ENCODE measurements at regions not wholly inside any gene's neighbourhood (a gene's known extent, or its start where the extent isn't known, plus 50 kb on each side); places are given as distances from the start of the nearest gene placed in this dataset.

DNA sequence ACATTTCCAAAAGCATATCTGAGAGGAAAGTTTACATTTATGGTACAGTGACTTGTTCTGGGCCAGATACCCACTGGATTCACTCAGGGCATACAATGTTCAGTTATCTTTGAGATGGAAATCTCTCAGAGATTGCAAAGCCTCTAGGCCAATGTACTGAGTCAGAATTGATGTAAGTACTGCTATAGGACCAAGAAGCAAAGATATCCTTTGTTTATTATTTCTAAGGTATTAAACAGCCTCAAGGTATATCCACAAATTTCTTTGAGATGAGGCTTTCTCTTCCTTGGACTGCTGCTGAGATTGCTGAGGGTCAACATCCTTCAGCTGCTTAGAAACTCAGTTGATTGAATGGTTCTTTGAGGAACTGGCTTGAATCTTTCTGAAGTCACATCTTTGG, 484.0 kb downstream of the METTL15 start:
- no peak for DNase-seq (ENCODE audit: extremely low read depth in 1 of 2, low read depth in 1 of 2)

DNA sequence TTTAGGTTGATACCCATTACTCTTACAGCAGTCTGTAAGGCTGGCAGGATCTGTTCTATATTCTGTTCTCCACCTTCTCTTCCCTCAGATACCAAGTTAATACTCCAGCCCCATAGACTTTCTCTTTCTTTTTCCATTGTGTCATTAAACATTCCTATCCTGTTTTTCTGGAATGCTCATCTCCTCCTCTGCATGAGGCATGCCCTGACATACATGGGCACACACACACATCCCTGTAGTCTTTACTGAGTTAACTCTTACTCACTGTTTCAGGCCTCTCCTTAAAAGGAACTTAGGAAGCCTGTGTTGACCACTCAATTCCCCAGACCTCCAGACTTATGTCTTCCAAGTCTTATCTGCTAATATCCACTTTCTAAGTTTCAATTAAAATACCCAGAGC, 476.8 kb downstream of the METTL15 start:
- DNase-seq (ENCODE audit: extremely low read depth in 1 of 2, low read depth in 1 of 2): no peak

DNA sequence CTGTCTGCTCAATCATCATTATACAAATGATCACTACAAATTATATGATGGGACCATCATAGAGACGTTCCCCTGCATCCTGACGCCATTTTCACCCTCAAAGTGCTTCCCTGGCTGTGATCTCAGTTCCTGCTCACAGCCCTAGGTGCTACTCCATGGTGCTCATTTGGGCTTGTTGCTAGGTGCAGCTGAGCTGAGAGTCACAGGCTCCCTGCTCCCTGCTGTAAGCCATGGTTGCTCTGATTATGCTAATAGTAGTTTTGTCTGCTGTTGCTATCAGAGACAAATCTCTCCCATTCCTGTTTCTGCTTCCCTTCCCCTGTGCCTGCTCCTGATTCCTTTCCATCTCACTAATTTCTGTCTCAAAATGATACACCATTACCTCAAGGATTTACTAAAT, 474.3 kb downstream of the METTL15 start:
- DNase-seq (ENCODE audit: extremely low read depth in 1 of 2, low read depth in 1 of 2): no peak

DNA sequence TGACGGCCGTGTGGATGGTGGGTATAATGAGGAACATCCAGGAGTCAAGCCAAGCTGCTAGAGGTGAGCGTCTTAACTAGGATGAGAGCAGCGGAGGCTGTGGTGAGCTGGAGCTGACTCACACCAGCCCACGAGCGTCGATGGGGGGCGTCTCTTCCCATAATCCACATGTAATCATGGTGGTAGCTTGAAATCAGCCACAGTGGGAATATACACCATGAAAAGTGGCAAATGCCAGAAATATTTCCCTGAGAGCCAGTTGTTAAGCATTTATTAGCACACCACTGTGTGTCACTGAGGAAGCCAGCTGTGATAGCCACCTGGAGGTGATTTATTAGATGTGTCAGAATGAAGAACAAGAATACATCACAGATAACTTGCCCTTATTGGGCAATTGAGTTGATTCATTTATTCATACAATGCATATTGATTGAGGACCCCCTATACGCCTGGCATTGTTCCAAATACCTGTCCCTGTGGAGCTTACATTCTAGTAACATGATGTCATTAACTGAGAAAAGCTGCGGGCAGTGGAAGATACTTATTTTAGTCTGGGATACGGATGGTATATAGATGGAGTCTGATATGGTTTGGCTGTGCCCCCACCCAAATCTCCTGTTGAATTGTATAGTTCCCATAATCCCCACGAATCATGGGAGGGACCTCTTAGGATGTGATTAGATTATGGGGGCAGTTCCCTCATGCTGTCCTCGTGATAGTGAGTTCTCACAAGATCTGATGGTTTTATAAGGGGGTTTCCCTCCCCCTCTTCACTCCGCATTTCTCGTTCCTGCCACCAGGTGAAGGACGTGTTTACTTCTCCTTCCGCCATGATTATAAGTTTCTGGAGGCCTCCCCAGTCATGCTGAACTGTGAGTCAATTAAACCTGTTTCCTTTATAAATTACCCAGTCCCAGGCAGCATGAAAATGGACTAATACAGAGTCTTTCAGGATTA, 473.4 kb downstream of the METTL15 start:
- DNase-seq (ENCODE audit: extremely low read depth in 1 of 2, low read depth in 1 of 2): no peak

DNA sequence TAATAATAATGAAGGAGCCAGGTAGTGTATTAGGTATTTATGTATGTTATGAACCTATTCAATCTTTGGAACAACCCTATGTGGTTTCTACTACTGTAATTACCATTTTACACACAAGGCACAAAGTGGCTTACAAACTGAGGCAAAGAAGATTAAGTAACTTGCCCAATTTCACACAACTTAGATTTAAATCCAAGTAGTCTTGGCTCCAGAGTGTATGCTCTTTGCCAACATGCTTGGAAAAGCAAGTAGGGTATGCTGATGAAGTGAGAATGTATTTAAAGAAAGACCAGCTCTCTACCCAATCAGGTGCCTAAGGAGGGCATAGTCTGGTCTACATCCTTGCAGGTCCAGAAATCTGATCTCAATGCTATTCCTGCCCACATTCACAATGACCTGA, 463.2 kb downstream of the METTL15 start:
- no peak for DNase-seq (ENCODE audit: extremely low read depth in 1 of 2, low read depth in 1 of 2)

DNA sequence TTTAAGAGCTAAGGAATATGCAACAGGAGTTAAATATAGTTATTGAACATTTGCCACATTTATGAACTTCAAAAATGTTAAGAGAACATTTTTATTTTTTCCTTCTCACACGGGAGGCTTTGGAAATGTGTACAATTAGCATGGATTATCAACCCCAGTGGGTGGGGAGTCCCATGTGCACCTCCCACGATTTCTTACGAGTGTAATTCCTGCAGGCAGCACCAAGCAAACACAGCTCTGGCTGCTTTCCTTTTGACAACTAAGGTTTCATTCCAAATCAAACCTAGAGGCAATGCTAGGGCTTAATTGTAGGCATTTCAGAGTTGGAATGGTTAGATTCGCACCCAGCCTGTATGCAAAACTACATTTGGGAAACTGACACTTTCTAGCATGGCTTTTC, 460.9 kb downstream of the METTL15 start:
- DNase-seq (ENCODE audit: extremely low read depth in 1 of 2, low read depth in 1 of 2): no peak

DNA sequence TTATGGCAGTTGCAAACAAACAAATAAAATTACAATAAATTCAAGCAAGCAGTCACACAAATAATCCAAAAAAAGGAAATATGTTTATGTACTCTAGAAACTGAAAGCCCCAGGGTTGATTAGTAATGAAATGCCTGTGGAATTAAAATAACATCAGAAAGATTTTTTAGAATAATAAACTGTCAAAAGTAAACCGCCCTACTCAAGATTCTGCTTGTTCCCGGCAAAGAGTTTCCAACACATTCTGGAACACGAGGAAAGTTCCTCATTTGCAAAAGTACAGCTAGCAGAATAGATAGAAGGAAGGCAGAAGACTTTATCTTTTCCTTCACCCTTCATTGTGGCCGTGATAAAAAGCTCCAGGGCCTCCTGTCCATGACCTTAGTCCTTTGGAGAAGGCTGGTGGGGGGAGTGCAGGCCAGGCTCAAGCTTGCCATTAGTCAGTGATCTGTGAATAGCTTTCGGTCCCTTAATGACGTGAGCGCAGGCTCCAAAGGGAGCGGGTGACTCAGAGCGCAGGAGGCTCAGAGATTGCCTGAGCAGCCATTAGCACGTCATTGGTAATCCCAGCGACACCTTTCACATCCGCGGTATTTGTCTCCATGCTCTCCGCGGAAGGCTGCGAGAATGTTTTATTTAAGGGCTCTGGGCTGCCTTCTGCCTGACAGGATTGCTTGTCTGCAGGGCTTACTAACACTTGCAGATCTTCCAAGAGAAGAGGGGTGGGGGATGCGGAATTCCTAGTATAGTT, 458.3 kb downstream of the METTL15 start:
- no peak for DNase-seq (ENCODE audit: extremely low read depth in 1 of 2, low read depth in 1 of 2)

DNA sequence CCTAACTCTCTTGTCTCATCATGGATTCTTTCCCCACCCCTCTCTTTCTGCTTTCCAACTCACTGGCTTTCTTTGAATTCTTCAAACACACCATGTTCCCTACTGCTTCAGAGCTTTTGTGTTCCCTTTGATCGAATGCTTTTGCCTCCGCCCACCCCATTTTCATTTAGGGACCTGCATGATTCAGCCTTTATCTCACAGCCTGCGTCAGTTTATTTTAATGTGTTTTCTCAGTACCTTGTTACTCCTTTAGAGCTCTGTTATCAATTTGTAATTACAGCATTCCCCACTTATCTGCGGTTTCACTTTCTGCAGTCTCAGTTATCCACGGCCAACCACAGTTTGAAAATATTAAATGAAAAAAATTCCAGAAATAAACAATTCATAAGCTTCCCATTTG, 451.3 kb downstream of the METTL15 start:
- DNase-seq (ENCODE audit: extremely low read depth in 1 of 2, low read depth in 1 of 2): no peak

DNA sequence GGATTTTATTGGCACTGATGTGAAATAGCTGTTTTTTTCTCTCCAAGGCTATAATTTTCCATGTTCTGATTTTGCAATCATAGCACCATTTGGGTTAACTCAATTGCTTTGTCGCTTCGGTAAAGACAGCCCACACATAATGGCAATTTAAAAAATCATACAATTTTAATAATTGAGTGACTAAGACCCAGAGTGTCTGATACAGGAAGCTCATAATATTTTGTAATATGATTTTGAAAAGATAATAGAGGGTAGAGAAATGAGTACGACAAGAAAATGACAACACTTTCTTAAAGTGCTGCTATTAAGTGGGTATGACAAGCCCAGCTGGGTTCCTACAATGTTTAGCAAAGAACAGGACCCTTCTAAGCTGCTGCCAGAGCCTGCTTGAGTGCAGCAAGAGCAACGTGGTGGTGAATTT, 439.1 kb downstream of the METTL15 start:
- DNase-seq (ENCODE audit: extremely low read depth in 1 of 2, low read depth in 1 of 2): no peak

DNA sequence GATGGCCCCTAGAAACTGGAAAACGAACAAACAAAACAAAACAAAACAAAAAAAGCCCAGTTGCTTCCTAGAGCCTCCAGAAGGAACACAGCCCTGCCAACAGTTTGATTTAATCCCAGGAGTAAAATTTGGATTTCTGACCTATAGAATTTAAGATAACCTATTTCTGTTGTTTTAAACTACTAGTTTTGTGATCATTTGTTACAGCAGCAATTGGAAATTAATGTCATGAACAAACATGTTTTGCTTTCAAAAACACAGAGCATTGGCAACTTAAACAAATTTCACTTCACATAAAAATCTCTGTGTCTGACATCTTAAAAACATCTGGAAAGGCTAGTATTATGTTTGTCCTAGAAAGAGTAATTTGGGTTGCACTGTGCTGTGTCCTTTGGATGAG, 437.3 kb downstream of the METTL15 start:
- DNase-seq (ENCODE audit: extremely low read depth in 1 of 2, low read depth in 1 of 2): no peak

DNA sequence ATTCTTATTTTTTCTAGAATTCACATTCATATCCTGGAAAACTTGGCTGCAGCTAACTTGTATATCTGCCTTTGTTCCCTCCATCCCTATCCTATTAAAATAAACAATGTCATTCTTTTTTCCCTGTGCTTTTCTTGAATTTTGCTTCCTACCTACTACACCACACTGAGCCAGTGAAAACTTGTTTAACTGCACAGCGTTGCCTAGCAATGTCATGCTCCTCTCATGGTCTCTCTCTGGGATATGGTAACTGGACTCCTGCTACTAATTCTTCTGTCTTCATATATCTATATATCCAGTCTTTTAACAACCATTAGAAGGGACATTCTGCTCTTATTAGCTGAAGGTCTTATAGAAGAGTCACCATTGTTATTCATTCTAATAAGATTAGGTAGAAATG, 434.4 kb downstream of the METTL15 start:
- DNase-seq (ENCODE audit: extremely low read depth in 1 of 2, low read depth in 1 of 2): no peak

DNA sequence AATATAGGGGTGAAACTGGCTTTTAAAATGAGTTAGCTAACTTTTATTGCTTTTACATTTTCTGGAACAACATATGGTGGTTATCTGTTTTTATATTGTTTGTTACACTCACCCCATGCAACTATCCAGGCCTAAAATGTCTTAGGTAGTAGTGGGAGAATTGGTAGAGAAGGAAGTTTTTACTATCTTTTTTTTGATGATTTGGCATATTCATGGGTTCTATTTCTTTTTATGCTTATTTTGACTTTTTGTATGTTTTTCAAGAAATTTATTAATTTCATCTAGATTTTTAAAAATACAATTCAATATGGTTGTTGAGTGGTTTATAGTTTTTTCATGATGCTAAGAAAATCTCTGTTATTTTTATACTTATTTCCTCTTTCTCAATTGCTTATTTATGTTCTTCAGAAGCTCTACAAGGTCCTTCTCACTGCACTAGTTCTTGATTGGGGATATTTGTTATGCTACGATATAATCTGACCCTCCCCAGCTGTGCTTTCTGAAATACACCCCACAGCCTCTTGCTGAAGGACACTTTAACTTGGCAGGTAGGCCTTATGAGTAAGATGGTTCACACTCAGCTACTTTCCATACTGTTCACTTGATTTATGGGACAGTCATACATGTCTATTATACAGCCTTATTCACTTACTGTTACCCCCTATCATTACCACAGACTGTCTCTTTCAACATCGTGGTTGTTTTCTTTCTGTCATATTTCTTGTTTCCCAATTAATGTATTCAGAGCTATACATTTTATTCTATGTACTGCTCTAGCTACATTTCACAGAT, 431.2 kb downstream of the METTL15 start:
- no peak for DNase-seq (ENCODE audit: extremely low read depth in 1 of 2, low read depth in 1 of 2)

DNA sequence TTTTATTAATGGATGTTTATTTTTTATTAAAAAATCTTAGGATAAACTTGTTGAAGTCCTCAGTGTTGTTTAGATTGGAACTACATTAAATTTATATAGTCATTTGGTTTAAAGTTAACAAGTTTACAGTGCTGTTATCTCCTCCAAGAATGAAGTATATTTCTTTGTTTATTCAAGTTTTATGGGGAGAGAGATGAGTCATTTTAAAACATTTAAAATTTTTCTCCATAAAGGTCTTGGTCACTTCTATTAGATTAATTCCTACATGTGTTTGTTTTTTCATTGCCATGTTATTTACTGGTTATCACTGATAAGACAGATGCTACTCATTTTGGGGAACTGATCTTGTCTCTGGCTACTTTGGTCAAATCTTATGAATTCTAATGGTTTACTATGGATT, 429.6 kb downstream of the METTL15 start:
- no peak for DNase-seq (ENCODE audit: extremely low read depth in 1 of 2, low read depth in 1 of 2)

DNA sequence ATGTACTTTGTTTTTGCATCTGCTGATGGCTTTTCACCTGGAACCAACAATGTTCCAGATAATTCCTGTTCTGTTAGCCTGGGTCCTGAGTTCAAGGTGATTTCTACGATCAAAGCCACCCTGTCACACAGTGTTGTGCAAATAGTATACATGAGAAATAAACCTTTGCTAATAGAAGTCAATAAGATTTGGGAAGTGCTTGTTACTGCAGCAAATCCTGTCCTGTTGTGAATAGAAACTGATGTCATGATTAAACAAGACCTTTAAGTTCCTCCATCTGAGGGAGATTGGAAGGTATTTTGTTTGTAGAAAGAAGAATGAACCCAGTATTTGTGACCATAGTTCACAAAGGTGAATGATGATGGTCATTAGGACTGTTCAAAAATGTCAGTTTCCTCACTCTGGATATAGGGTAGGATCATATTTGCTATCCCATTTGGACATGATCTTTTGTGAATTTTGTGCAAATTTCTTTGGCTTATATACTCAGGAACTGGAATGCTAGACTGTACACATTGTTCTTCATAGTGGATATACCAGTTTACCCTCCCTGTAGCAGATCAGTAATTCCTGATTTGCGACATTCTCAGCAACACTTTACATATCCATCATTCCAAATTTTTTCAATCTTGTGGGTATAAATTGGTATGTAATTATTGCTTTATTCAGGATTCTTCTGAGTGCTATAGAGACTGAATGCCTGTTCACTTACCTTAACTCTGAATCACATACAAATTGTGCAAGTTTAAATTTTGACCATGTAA, 428.5 kb downstream of the METTL15 start:
- no peak for DNase-seq (ENCODE audit: extremely low read depth in 1 of 2, low read depth in 1 of 2)

DNA sequence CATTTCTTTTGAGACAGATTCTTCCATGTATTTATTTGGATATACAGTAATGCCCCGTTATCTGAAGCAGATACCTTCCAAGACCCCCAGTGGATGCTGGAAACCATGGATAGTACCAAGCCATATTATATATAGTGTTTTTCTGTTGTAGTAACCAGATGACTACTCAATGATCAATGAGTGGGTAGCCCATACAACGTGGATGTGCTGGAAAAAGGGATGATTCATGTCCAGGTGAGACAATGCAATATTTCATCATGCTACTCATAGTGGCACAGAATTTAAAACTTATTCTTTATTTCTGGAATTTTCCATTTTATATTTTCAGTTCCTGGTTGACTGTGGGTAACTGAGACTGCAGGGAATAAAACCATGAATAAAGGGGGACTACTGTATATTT, 427.5 kb downstream of the METTL15 start:
- no peak for DNase-seq (ENCODE audit: extremely low read depth in 1 of 2, low read depth in 1 of 2)

DNA sequence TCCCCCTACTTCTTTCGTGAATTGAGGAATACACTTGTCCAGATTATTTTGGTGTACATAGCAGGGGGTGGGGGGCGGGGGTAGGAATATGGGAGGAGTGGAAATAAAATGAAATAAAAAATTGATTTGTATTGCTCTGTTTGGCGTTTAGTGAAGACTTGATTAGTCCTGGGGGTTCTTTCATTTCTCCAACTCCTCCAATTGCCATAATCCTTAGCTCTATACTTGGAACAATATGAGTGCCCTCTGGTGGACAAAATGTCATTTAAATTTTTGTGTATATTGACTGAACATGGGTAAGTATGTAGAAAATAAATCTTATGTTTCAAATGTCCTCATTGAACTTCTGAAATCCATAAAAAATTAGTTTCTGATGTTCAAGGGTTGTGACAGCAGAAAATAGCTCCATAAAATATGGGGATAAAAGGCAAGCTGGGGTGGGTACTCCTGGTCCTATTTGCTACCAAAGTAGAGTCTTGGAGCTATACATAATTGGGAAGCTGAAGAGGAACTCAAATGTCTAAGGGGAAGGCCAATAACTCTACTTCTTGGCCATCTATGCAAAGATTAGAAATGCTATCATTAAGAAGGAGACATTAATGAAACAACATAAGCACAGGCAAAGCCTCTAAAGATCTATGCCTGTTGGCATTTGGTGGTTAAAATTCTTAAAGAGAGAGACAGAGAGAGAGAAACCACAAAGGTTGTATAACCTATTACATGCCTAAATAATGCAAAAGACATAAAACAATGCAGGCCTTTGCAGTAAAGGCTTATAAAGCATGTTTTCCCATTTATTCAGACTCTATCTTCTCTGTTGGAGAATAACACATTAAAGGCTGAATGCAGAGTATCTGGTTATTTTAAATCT, 421.6 kb downstream of the METTL15 start:
- DNase-seq (ENCODE audit: extremely low read depth in 1 of 2, low read depth in 1 of 2): no peak

DNA sequence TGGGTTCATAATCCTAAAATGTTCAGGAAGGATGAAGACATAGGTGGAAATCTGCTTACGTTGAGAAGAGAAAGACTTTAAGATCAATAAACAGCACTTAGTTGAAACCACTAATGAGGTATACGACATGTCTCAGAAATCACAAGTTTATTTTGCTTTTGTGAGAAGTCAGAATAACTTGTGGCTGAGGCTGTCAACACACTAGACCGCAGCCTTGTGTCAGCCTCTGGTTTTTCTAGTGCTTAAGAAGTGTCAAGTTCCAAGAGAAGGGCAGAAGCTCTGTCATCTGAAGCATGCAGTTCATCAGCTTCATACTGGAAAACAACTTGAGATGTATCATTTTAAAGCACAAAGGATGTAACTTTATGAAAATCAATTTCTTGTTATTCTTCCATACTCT, 420.9 kb downstream of the METTL15 start:
- DNase-seq (ENCODE audit: extremely low read depth in 1 of 2, low read depth in 1 of 2): no peak

DNA sequence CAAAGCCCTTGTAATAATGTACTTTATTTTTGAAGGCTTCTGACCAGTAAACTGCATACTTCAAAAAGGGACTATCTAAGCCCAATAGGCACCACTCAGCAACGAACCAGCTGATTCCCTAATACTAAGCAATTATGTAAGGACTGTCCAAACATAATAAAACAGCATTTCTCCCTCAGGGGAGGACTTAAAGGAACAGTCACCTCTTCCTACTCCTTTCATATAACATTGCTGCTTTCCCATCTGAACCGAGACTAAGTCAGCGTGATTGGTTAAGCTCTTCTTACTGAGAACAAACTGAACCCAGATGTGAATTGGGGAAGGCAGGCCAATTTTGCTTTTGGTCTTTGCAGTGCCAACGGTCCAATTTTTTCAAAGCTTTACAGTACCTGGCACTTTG, 420.0 kb downstream of the METTL15 start:
- DNase-seq (ENCODE audit: extremely low read depth in 1 of 2, low read depth in 1 of 2): no peak

DNA sequence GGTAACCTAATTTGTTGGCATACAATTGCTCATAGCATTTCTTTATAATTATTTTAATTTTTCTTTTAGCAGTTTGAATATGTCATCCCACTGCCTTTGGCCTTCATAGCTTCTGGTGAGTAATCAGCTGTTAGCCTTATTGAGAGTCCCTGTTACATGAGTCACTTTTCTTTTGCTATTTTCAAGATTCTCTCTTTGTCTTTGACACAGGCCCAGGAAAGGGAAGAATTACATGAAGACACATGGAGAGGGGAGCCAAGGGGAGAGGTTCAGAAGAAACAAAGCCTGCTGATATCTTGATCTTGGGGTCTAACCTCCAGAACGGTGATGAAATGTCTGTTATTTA, 418.2 kb downstream of the METTL15 start:
- no peak for DNase-seq (ENCODE audit: extremely low read depth in 1 of 2, low read depth in 1 of 2)
